Mononuclear cell (primary cell): ENCODE measurements at regions not wholly inside any gene's neighbourhood (a gene's known extent, or its start where the extent isn't known, plus 50 kb on each side); places are given as distances from the start of the nearest gene placed in this dataset.

Source experiments
- H3K27me3 ChIP-seq: 2 replicates; pipeline ENCODE4 v1.6.0; 2011; ENCODE audit warnings: low read length, control low read depth; ENCODE audit not compliant: insufficient read depth
- H3K4me1 ChIP-seq: 2 replicates; pipeline ENCODE4 v1.5.1; 2011; ENCODE audit warnings: mild to moderate bottlenecking, low read length, control low read depth; ENCODE audit not compliant: insufficient read depth
- H3K4me3 ChIP-seq: 2 replicates; pipeline ENCODE4 v1.5.1; 2011; ENCODE audit warnings: mild to moderate bottlenecking, low read length, moderate library complexity
- H3K9me3 ChIP-seq: 2 replicates; pipeline ENCODE4 v1.5.1; 2011; ENCODE audit warnings: low read depth, mild to moderate bottlenecking, control low read depth, low read length

GRCh38 chr10:20954519-20954918, 57.4 kb upstream of the NEBL start:
- Histone ChIP-seq H3K9me3 (no peaks in the 10 kb centered on the region), H3K4me3 (no peak overlapping the region), H3K4me1 (no peaks in the 10 kb centered on the region), H3K27me3 (peaks cover 4% of the 10 kb centered on the region)

GRCh38 chr10:20953120-20953519, 56.0 kb upstream of the NEBL start:
- no peaks in the 10 kb centered on the region for H3K27me3 ChIP-seq
- no peaks in the 10 kb centered on the region for H3K9me3 ChIP-seq
- no peaks in the 10 kb centered on the region for H3K4me1 ChIP-seq
- H3K4me3 ChIP-seq: no peak overlapping the region

- no peak overlapping the region for H3K4me3 ChIP-seq
- no peaks in the 10 kb centered on the region for H3K27me3 ChIP-seq
- no peaks in the 10 kb centered on the region for H3K9me3 ChIP-seq
- H3K4me1 ChIP-seq: no peaks in the 10 kb centered on the region
These were observed 52.9 kb upstream of the NEBL start for GRCh38 chr10:20949967-20950366.

GRCh38 chr10:20948686-20949327, 51.7 kb upstream of the NEBL start:
- no peaks in the 10 kb centered on the region for H3K27me3 ChIP-seq
- no peaks in the 10 kb centered on the region for H3K9me3 ChIP-seq
- H3K4me3 ChIP-seq: no peak overlapping the region
- H3K4me1 ChIP-seq: no peaks in the 10 kb centered on the region
